Activated T-cell treated with anti-CD3 and anti-CD28 coated beads, Interleukin-2, amount 50 U/mL, for 72 hours (primary cell): ENCODE measurements at regions not wholly inside any gene's neighbourhood (a gene's known extent, or its start where the extent isn't known, plus 50 kb on each side); places are given as distances from the start of the nearest gene placed in this dataset.

ENCODE experiments used
- ATAC-seq, 2 donors: fragments of 150-1000 bp; cut with Tn5 transposase; replicated peaks in 1 of 2; 2 replicates each; pipeline ENCODE4 v1.10.0; 2021; ENCODE audit warnings: moderate library complexity in 2 of 2, mild to moderate bottlenecking in 1 of 2
- DNase-seq, 2 donors: peaks; one replicate each; pipeline ENCODE4 v3.0.0; 2021 to 2022; ENCODE audit warnings: mixed read lengths in 1 of 2
- H3K27ac Mint-ChIP-seq: one replicate; pipeline ENCODE4 v1.8.0; 2022; ENCODE audit warnings: mild to moderate bottlenecking, moderate library complexity, mixed read lengths
- H3K27me3 Mint-ChIP-seq: one replicate; pipeline ENCODE4 v1.8.0; 2022; ENCODE audit warnings: low read depth, mixed read lengths
- H3K36me3 Mint-ChIP-seq, 2 donors: one replicate each; pipeline ENCODE4 v1.8.0; 2022; ENCODE audit warnings: mixed read lengths in 2 of 2, mild to moderate bottlenecking in 1 of 2; ENCODE audit not compliant: insufficient read depth in 2 of 2
- H3K4me1 Mint-ChIP-seq: one replicate; pipeline ENCODE4 v1.8.0; 2022; ENCODE audit warnings: low read depth, mixed read lengths
- H3K4me3 Mint-ChIP-seq, 2 donors: one replicate each; pipeline ENCODE4 v1.8.0; 2022; ENCODE audit warnings: mild to moderate bottlenecking in 2 of 2, mixed read lengths in 2 of 2, moderate library complexity in 2 of 2
- H3K9me3 Mint-ChIP-seq, 2 donors: one replicate each; pipeline ENCODE4 v1.8.0; 2022; ENCODE audit warnings: mixed read lengths in 2 of 2

- Mint-ChIP-seq H3K27me3 (peaks cover 17% of the 10 kb centered on the region), H3K9me3 (no peaks in the 10 kb centered on the region), H3K36me3 (no peaks in the 10 kb centered on the region), H3K4me3 (no peak overlapping the region), H3K27ac (no peak overlapping the region), H3K4me1 (peaks cover 50% of the 10 kb centered on the region)
- peak in 1 of 2 donors; percentile 29 for ATAC-seq
- peak; percentile 65 to 81 for DNase-seq
These were observed 232.2 kb downstream of the SYK start for GRCh38 chr9:91033797-91034196.

DNA sequence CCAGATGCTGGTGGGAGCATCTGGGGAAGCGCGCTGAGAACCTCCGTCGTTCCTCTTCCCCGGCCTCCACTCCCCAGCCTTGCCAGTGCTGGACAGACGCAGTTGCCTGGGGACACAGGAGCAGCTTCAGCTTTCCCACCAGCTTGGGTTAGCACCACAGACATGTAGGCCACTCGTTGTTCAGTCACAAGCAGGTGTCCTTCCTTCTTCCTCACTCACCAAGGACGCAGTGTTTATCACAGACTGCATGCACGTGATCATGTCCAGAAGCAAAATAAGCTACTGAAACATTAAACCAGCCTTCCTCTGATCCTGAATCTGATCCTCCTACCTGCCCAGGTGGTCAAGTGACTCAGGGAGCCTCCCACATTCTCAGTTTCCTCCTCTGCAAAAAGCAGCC lies 232.9 kb downstream of the SYK start:
- Mint-ChIP-seq H3K4me3 (peak overlapping the region in 1 of 2 donors; percentile 46), H3K36me3 (no peaks in the 10 kb centered on the region), H3K27ac (no peak overlapping the region), H3K27me3 (peaks cover 13% of the 10 kb centered on the region), H3K9me3 (no peaks in the 10 kb centered on the region), H3K4me1 (peaks cover 54% of the 10 kb centered on the region)
- DNase-seq (no peak), ATAC-seq (no peak)

- Mint-ChIP-seq H3K36me3 (no peaks in the 10 kb centered on the region), H3K27ac (peak overlapping the region; percentile 49), H3K4me3 (peak overlapping the region in 1 of 2 donors; percentile 29), H3K27me3 (peaks cover 13% of the 10 kb centered on the region), H3K9me3 (no peaks in the 10 kb centered on the region), H3K4me1 (peaks cover 60% of the 10 kb centered on the region)
- DNase-seq (no peak), ATAC-seq (no peak)
These were observed 233.6 kb downstream of the SYK start for GRCh38 chr9:91034976-91035824.

- peak overlapping the region in 1 of 2 donors; percentile 29 for H3K4me3 Mint-ChIP-seq
- H3K36me3 Mint-ChIP-seq: peaks cover under 1 to 3% of the 10 kb centered on the region in 2 donors
- DNase-seq (no peak), ATAC-seq (no peak)
- H3K27ac Mint-ChIP-seq: no peak overlapping the region
- H3K4me1 Mint-ChIP-seq: peaks cover 67% of the 10 kb centered on the region
- H3K27me3 Mint-ChIP-seq: peaks cover 12% of the 10 kb centered on the region
- H3K9me3 Mint-ChIP-seq: peaks cover 0 to 3% of the 10 kb centered on the region in 2 donors
These were observed 234.2 kb downstream of the SYK start for GRCh38 chr9:91035825-91036208.

- peaks cover 2 to 3% of the 10 kb centered on the region in 2 donors for H3K36me3 Mint-ChIP-seq
- peaks cover 0 to 4% of the 10 kb centered on the region in 2 donors for H3K9me3 Mint-ChIP-seq
- H3K4me3 Mint-ChIP-seq: peak overlapping the region; percentile 69 to 79
- ATAC-seq: no peak
- H3K27ac Mint-ChIP-seq: no peak overlapping the region
- peaks cover 7% of the 10 kb centered on the region for H3K27me3 Mint-ChIP-seq
- no peak for DNase-seq
- peaks cover 71% of the 10 kb centered on the region for H3K4me1 Mint-ChIP-seq
These were observed 234.7 kb downstream of the SYK start for GRCh38 chr9:91036356-91036755.

- peaks cover 0 to 4% of the 10 kb centered on the region in 2 donors for H3K9me3 Mint-ChIP-seq
- ATAC-seq (peak; percentile 89 to 96), DNase-seq (peak; percentile 73 to 80)
- H3K4me1 Mint-ChIP-seq: peaks cover 75% of the 10 kb centered on the region
- peak overlapping the region; percentile 69 to 79 for H3K4me3 Mint-ChIP-seq
- peaks cover under 1% of the 10 kb centered on the region for H3K27me3 Mint-ChIP-seq
- H3K36me3 Mint-ChIP-seq: peaks cover 2 to 3% of the 10 kb centered on the region in 2 donors
- H3K27ac Mint-ChIP-seq: no peak overlapping the region
These were observed 235.3 kb downstream of the SYK start for GRCh38 chr9:91036826-91037510.

GRCh38 chr9:91037511-91038482 lies 236.2 kb downstream of the SYK start:
- Mint-ChIP-seq H3K4me3 (peak overlapping the region; percentile 69 to 79), H3K9me3 (peaks cover 0 to 4% of the 10 kb centered on the region in 2 donors), H3K36me3 (peaks cover 2 to 3% of the 10 kb centered on the region in 2 donors), H3K4me1 (peaks cover 82% of the 10 kb centered on the region), H3K27ac (peak overlapping the region; percentile 93), H3K27me3 (no peaks in the 10 kb centered on the region)
- DNase-seq: no peak
- ATAC-seq: no peak

DNA sequence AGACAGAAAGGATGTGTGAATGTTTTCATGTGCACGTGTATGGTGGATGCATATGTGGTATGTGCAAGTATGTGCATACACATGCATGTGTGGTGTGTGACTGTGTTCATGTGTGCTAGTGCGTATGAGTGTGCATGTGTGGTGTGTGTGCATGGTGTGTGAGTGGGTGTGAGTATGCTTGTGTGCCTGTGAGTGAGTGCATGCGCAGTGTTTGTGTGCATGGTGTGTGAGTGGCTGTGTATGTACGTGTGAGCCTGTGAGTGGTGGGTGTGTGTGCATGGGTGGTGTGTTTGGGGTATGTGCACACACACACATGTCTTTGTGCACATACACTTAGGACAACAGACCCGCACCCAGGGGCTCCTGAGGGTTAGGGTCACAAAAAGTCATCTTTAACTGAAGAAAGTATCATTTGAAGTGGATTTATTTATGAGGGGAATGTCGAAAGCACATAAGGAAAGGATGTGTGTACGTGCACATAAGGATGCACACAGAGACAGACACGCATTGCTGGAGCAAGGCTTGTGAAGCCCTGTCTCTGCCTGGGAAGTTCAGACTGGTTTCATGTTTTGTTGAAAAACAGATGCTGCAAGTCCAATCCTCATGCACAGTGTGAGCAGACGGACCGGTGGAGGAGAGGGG lies 237.0 kb downstream of the SYK start:
- Mint-ChIP-seq H3K36me3 (peaks cover 2 to 3% of the 10 kb centered on the region in 2 donors), H3K27ac (no peak overlapping the region), H3K4me1 (peaks cover 90% of the 10 kb centered on the region), H3K27me3 (no peaks in the 10 kb centered on the region), H3K4me3 (peak overlapping the region in 1 of 2 donors; percentile 1), H3K9me3 (peaks cover 0 to 4% of the 10 kb centered on the region in 2 donors)
- no peak for ATAC-seq
- DNase-seq: no peak

GRCh38 chr9:91039125-91039834 lies 237.7 kb downstream of the SYK start:
- Mint-ChIP-seq H3K4me3 (no peak overlapping the region), H3K27me3 (no peaks in the 10 kb centered on the region), H3K9me3 (peaks cover 0 to 4% of the 10 kb centered on the region in 2 donors), H3K4me1 (peaks cover 91% of the 10 kb centered on the region), H3K36me3 (peaks cover 2 to 3% of the 10 kb centered on the region in 2 donors), H3K27ac (no peak overlapping the region)
- no peak for ATAC-seq
- DNase-seq: no peak

GRCh38 chr9:91039835-91040140 lies 238.2 kb downstream of the SYK start:
- peaks cover 91% of the 10 kb centered on the region for H3K4me1 Mint-ChIP-seq
- peaks cover 2 to 3% of the 10 kb centered on the region in 2 donors for H3K36me3 Mint-ChIP-seq
- no peak overlapping the region for H3K27ac Mint-ChIP-seq

GRCh38 chr9:91040371-91041215 lies 239.0 kb downstream of the SYK start:
- ATAC-seq: no peak
- Mint-ChIP-seq H3K27me3 (peaks cover 9% of the 10 kb centered on the region), H3K9me3 (peaks cover 0 to 4% of the 10 kb centered on the region in 2 donors), H3K4me1 (peaks cover 91% of the 10 kb centered on the region), H3K27ac (no peak overlapping the region), H3K36me3 (peaks cover 2 to 3% of the 10 kb centered on the region in 2 donors), H3K4me3 (no peak overlapping the region)
- DNase-seq: no peak

More at GRCh38 chr9:91039835-91040140, 238.2 kb downstream of the SYK start:
- ATAC-seq: no peak
- H3K9me3 Mint-ChIP-seq: peaks cover 0 to 4% of the 10 kb centered on the region in 2 donors
- no peak for DNase-seq
- peaks cover 3% of the 10 kb centered on the region for H3K27me3 Mint-ChIP-seq
- no peak overlapping the region for H3K4me3 Mint-ChIP-seq
